ENCODE measurements at regions not wholly inside any gene's neighbourhood (a gene's known extent, or its start where the extent isn't known, plus 50 kb on each side); places are given as distances from the start of the nearest gene placed in this dataset.

DNA sequence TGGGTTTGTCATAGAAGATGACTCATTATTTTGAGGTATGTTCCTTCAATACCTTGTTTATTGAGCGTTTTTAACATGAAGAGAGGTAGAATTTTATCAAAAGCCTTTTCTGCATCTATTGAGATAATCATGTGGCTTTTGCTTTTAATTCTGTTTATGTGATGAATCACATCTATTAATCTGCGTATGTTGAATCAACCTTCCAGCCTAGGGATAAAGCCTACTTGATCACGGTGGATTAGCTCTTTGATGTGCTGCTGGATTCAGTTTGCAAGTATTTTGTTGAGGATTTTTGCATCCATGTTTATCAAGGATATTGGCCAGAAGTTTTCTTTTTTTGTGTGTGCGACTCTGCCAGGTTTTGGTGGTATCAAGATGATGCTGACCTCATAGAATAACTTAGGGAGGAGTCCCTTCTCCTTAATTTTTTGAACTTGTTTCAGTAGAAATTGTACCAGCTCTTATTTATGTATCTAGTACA, 602.6 kb downstream of the SNAPC1 start:
- DNase-seq (no peak), ATAC-seq (no peak)
- Histone ChIP-seq H3K27ac (no peak overlapping the region), H3K4me1 (no peaks in the 10 kb centered on the region), H3K4me3 (no peak overlapping the region), H3K36me3 (no peaks in the 10 kb centered on the region), H3K9me3 (peaks cover 0 to 7% (median 0%) of the 10 kb centered on the region in 11 donors), H3K27me3 (peaks cover 0 to 8% (median 0%) of the 10 kb centered on the region in 7 donors)
- WGBS, 2 donors, result 71 to 78% methylated on average over 4 of the region's 4 CpGs
- TF ChIP-seq, protein P1, sequence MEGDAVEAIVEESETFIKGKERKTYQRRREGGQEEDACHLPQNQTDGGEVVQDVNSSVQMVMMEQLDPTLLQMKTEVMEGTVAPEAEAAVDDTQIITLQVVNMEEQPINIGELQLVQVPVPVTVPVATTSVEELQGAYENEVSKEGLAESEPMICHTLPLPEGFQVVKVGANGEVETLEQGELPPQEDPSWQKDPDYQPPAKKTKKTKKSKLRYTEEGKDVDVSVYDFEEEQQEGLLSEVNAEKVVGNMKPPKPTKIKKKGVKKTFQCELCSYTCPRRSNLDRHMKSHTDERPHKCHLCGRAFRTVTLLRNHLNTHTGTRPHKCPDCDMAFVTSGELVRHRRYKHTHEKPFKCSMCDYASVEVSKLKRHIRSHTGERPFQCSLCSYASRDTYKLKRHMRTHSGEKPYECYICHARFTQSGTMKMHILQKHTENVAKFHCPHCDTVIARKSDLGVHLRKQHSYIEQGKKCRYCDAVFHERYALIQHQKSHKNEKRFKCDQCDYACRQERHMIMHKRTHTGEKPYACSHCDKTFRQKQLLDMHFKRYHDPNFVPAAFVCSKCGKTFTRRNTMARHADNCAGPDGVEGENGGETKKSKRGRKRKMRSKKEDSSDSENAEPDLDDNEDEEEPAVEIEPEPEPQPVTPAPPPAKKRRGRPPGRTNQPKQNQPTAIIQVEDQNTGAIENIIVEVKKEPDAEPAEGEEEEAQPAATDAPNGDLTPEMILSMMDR (IDR thresholded peaks at IDR 0.05), result no peak
- intact Hi-C loops (cut with DNase I), result no loop called here

DNA sequence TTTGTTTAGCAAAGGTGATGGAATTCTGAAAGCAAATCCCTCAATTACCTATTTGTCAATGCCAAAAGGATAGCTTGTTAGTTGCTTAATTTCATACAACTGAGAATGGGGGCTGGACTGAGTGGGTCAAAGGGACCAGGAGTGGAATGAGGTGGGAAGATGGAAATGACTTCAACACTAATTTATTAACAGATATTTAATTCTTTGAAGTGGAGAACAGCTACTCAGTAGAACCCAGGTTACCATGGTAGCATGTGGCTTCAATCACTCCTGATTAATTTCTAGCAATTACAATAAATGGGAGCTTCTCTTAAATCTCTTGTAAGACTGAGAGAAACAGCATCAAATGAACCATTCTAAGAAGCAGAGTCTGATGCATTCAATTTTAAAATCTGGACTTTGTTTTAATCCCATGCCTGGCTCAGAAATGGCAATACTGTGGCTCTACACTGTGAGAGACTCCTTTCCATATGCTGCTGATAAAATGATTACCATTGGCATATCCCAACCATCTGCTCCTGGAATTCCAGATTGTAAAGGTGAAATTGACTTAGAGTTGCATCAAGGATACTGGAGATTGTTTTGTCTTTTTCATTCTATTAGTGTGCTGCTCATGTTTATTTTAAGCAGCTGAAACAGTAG, 607.8 kb downstream of the SNAPC1 start:
- ATAC-seq, result no peak
- DNase-seq, result no peak
- Histone ChIP-seq H3K27me3 (peaks cover 0 to 8% (median 0%) of the 10 kb centered on the region in 7 donors), H3K4me1 (no peaks in the 10 kb centered on the region), H3K27ac (no peak overlapping the region), H3K4me3 (no peak overlapping the region), H3K36me3 (no peaks in the 10 kb centered on the region), H3K9me3 (no peaks in the 10 kb centered on the region)
- intact Hi-C loops (cut with DNase I), result no loop called here
- TF ChIP-seq, protein P1 (IDR thresholded peaks at IDR 0.05), result no peak

DNA sequence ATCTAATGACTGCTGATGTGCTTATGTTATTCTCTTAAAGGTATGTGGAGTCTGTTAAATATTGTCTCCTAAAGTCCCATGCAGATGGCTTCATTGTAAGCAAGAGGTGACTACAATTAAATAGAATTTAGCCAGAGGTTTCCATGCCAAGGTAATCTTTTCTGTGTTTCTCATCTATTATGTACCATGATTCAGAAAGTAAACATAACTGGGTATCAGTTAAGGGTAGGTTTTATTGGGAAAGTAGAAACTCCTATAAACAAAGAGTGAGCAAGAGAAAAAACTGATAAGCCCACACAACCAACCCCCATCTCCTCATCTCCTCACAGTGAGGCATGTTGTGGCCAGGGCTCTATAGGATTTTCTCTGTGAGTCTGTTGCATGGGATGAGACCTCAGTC, 611.7 kb downstream of the SNAPC1 start:
- Histone ChIP-seq H3K4me1 (no peaks in the 10 kb centered on the region), H3K9me3 (peaks cover 0 to 18% (median 0%) of the 10 kb centered on the region in 11 donors), H3K27me3 (no peaks in the 10 kb centered on the region), H3K4me3 (no peak overlapping the region), H3K36me3 (no peaks in the 10 kb centered on the region), H3K27ac (no peak overlapping the region)
- DNase-seq (no peak), ATAC-seq (no peak)
- intact Hi-C loops (cut with DNase I), result no loop called here
- TF ChIP-seq, protein P1 (IDR thresholded peaks at IDR 0.05), result no peak

DNA sequence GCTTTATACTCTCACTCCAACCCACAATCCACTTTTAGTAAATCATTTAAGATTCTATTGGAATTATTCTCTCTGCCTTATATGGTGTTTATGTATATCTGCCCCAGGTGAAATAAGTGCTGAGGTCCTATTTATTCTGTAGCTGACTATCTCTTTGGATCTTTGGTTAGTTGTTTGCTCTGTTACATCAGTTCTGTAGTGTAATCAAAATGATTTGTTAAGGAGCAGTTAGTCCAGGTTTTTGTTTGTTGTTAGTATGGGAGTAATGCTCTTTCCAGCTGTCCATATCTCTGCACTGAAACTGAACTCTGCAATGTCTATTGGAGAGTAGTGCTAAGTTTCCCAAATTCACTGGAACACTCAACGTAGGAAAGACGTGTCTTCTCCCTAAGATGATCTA, 615.8 kb downstream of the SNAPC1 start:
- no peak for DNase-seq
- Histone ChIP-seq H3K27ac (no peak overlapping the region), H3K4me1 (no peaks in the 10 kb centered on the region), H3K36me3 (no peaks in the 10 kb centered on the region), H3K9me3 (peaks cover 0 to 18% (median 0%) of the 10 kb centered on the region in 11 donors), H3K27me3 (no peaks in the 10 kb centered on the region), H3K4me3 (no peak overlapping the region)
- 74 to 82% methylated on average over 2 of the region's 2 CpGs for WGBS, 2 donors
- no peak for ATAC-seq
- TF ChIP-seq, protein P1 (IDR thresholded peaks at IDR 0.05), result no peak
- intact Hi-C loops (cut with DNase I), result no loop called here

Measured in heart right ventricle (tissue), 16 donors.